Dermis blood vessel endothelial cell (primary cell): ENCODE measurements at regions not wholly inside any gene's neighbourhood (a gene's known extent, or its start where the extent isn't known, plus 50 kb on each side); places are given as distances from the start of the nearest gene placed in this dataset.
"Not testable (repeated sequence)": the region's sequence is repeated elsewhere in the genome, so short reads cannot be mapped to it uniquely, and the experiment has no call there.

Source experiments
- DNase-seq: peaks from one replicate; pipeline ENCODE4 v3.0.0; 2010

DNA sequence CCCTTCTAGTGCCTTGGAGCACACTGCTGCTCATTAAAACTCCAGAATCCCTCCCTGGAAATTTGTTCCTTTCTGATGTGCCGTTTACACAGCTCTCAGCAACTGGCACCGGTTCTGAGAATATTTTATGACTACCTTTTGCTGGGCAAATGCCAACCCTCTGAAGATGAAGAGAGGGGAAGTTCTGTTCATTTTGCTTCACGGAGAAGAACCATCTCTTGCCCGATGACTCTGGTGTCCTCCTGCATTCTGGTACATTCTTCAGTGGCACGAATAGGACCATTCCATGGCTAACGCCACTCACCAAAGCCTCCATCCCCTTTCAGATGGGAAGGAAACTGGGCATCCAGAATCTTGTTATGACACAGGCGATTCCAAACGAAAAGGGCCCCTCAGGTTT, 96.2 kb upstream of the SIM2 start:
- no peak for DNase-seq

- no peak for DNase-seq
Measured at GRCh38 chr21:36603221-36603620, 95.7 kb upstream of the SIM2 start.

DNA sequence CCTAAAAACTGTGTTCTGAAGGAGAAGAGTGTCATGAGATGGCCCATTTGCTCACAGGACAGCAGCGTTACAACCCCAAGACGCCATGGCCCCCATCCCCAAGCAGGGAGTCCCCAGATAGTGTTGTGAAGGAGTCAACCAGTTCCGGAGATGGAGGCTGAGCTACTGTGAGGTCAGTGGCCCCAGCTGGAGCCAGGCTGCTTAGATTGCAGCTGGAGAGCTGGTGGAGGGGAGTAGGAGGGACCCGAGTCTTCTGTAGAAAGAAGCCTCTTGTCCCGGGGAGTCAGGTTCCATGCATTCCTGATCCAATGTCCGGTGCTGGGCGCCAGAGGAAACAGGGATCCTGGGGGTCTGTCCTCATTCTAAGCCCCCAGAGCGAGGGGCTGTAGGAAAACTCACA, 93.5 kb upstream of the SIM2 start:
- DNase-seq = no peak

GRCh38 chr21:36606287-36606982, 92.5 kb upstream of the SIM2 start:
- DNase-seq = no peak

GRCh38 chr21:36606983-36607325, 92.0 kb upstream of the SIM2 start:
- no peak for DNase-seq

DNA sequence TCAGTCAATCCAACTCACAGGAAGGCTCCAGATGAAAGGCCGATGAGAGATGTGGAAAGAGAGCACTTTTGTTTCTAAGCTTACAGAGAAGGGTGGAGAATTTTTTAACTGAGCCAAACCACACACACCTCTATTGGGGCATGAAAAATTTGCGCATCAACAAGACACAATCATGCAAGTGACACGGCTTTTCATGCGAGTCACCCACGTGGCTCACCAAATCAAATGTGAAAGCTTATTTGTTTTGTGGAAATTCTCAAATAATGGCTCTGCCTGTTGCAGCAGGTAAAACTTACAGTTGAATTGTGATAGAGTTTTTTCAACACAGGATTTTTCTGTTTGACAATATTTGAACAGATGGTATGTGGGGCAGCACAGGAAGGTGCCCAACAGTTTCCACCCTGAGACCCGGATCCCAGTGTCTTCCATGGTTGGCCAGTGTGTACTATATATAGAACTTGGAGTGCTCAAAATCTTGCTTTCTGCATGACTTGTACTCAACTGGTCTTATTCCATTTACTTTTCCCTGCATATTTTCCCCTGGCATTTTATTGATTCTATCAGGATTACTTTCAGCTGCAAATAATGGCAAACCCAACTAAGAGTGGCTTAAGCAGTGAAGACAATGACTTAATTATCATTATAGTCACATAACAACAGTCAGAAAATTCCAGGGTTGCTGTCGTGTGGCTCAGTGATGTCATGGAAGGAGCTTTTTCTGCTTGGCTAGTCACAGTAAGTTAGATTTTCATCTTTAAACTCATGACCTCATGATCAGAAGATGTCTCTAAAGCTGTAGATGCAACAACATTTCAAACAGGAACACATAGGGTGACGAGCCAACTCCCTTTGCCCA, 90.6 kb upstream of the SIM2 start:
- DNase-seq = no peak

GRCh38 chr21:36608897-36609225, 90.1 kb upstream of the SIM2 start:
- no peak for DNase-seq

GRCh38 chr21:36609654-36610053, 89.3 kb upstream of the SIM2 start:
- no peak for DNase-seq

- DNase-seq = peak; percentile 59
Measured at GRCh38 chr21:36610201-36610600, 88.7 kb upstream of the SIM2 start.

DNA sequence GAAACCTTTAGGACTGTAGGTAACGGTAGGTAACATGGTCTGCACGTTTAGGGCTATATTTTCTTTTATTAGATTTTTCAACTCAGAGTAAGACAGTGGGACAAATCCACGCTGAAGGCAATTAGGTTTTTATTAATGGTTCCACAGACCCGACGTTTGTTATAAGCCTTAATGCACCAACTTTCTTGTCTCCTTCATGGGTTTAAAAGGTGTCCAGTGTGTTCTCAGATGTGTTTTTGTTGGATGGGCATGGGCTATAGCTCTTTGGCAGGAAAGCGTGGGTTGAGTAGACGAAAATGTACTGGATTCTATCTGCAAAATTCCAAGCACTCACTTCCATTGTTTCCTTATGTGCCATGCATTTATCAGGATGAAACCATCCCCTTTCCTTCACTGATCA, 88.0 kb upstream of the SIM2 start:
- DNase-seq = peak; percentile 19

DNA sequence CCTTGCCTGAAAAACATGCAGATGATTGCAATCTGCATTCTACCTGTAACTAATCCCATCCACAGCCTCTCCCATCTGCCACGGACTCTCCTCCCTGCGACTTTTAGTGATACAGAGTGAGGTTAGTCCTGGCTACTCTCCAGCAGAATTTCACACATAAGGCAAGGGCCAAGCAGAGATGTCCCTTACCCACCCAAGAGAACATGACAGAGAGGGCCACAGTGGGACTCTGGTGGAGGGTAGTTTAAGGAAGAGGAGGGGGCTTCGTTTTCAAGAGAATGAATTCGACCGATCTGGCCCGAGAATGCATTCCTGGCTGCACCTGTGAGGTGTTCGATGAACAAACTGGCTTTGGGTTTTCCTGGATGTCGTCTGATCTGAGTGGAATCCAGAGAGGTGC, 87.5 kb upstream of the SIM2 start:
- DNase-seq = no peak

GRCh38 chr21:36613059-36613458, 85.9 kb upstream of the SIM2 start:
- peak; percentile 15 for DNase-seq

- DNase-seq = no peak
Measured at GRCh38 chr21:36613554-36613953, 85.4 kb upstream of the SIM2 start.

DNA sequence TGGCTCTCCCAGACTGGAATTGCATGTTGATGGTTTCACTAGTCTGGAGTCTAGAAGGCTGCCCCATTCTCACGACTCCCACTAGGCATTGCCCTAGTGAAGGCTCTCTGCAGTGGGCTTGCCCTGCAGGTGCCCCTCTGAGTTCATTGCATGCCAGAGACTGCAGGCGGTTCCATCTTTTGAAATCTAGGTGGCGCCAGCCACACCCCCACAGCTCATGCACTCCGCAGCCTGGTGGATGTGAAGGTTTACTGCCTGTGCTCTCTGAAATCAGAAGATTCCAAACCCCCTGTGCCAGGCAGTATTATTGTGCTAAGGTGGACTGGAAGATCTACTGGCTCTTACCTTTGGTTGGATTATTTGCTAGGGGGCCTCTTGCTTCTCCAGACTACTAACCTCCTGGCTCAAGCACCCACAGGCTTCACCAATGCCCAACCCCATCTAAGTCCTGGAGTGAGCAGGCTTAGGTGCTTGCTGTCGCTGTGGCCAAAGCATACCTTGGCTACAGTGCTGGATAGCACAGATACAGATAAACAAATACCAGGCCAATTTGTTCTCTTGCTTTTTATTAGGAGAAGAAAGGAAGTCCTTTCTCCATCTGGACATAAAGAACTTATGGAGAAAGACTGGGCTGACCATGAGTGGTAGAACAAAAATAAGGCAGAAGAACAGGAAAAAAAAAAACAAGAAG, 83.5 kb upstream of the SIM2 start:
- peak; percentile 17 for DNase-seq

DNA sequence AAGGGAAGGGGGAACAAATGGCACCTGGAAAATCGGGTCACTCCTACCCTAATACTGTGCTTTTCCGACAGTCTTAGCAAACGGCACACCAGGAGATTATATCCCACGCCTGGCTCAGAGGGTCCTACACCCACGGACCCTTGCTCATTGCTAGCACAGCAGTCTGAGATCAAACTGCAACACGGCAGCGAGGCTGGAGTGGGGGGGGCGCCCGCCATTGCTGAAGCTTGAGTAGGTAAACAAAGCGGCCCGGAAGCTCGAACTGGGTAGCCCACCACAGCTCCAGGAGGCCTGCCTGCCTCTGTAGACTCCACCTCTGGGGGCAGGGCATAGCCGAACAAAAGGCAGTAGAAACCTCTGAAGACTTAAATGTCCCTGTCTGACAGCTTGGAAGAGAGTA, 82.1 kb upstream of the SIM2 start:
- not testable (repeated sequence) for DNase-seq

- not testable (repeated sequence) for DNase-seq
Measured at GRCh38 chr21:36621794-36622193, 77.1 kb upstream of the SIM2 start.

DNA sequence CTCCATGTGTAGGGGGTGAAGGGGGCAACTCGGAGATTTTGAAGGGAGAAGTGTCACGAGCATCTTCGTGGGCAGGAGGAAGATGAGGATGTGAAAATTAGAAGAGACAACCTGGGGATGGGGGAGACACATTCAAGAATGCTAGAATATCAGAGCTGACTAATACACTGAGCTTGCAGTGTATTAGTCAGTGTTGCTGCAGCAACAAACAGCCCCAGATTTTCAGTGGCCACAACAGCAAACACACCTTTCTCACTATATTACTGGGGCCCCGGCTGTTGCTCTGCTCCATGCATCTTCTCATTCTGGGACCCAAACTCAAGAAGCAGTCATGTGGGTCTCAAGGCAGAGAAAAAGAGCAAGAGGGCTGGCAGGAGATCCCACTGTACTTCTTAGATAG, 74.8 kb upstream of the SIM2 start:
- no peak for DNase-seq

DNA sequence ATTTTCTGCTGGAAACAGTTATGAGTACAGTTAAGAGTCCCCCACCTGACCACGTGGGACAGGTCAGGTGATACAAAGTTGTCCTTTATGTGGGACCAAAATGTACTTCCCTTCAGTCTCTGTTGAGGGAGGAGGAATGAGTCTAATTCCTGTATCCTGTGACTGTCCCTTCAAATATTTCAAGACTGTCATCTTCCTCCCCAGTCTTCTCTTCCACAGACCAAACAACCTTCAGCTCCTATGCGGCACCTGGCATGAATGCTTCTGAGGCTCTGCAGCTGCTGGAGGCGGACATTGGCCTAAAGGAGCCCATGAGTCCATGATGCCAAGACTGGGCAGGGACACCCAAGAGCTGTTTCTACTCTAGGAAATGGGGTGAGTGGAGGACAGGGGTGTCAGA, 72.1 kb upstream of the SIM2 start:
- DNase-seq = no peak

- peak; percentile 26 for DNase-seq
Measured at GRCh38 chr21:36627242-36627641, 71.7 kb upstream of the SIM2 start.

DNA sequence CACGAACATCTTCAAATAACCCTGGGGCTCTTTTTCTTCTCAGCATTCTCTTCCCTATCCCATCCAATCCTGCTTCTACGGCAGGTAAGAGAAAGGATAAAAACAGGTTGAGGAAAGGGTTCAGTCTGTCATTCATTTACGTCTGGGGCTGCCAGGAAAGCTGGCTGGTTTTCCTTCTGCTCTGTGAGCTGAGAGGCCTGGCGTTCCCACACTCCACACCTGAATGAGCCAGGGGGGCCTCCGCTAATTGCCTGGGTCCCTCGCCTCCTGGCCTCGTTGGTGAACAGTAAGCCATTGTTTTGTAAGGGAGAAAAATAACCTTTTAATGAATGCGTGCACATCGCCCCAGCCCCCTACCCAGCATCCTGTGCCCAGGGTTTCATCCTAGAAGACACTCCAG, 70.8 kb upstream of the SIM2 start:
- no peak for DNase-seq

DNA sequence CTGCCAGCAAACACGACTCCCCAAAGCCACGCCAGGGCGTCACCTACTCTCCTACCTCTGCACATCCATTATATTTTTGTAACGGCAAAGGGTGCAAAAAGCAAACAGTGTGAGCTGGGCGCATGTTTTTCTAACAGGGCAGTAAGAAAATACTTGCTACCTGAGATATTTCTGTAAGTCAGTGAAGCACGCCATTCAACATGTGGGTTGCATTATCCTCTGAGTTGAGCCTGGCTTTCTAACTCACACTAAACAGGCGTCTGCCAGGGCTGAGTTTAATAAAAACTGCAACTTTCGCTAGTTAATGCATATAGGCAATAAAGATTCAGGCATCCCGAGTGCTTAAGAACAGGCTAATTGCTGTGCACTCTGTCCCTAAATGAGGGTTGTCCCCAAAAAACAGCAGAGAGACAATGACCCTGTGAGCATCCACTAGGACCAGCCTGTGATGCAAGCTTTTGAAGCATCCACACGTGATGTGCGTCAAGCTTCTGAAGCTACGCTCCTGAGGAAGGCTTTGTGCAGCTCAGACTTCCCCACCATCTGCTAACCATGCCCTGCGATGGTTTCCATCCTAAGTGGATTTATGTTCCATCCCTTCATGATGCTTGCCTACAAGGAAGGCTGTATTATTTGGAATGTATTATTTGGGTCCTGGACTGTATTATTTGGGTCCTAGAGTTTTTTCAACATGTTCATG, 70.0 kb upstream of the SIM2 start:
- no peak for DNase-seq

GRCh38 chr21:36630485-36631206, 68.3 kb upstream of the SIM2 start:
- peak; percentile 76 for DNase-seq

- no peak for DNase-seq
Measured at GRCh38 chr21:36636016-36636415, 62.9 kb upstream of the SIM2 start.
